GM21723 (cell line): ENCODE measurements at regions not wholly inside any gene's neighbourhood (a gene's known extent, or its start where the extent isn't known, plus 50 kb on each side); places are given as distances from the start of the nearest gene placed in this dataset.
A peak's percentile ranks its signal among the peaks of the same experiment; 100 is the strongest.

ENCODE experiments used
- ATAC-seq: cut with Tn5 transposase; IDR thresholded peaks from one replicate; pipeline ENCODE4 v1.9.1; 2021; ENCODE audit warnings: mild to moderate bottlenecking, moderate library complexity; ENCODE audit not compliant: unreplicated experiment

- no peak for ATAC-seq
These were observed 52.3 kb upstream of the SNTG2 start for GRCh38 chr2:898319-898718.

DNA sequence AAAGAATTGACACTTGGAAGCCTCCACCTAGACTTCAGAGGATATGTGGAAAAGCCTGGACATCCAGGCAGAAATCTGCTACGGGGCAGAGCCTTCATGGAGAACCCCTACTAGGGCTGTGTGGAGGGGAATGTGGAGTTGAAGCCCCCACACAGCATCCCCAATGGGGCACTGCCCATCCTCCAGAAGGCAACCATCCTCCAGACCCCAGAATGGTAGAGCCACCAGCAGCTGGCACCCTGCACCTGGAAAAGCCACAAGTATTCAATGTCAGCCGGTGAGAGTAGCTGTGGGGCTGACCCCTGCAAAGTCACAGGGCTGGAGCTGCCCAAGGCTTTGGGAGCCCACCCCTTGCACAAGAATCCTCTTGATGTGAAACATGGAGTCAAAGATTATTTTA is 53.6 kb upstream of the SNTG2 start:
- ATAC-seq: no peak

- no peak for ATAC-seq
These were observed 57.3 kb upstream of the SNTG2 start for GRCh38 chr2:893311-893710.

DNA sequence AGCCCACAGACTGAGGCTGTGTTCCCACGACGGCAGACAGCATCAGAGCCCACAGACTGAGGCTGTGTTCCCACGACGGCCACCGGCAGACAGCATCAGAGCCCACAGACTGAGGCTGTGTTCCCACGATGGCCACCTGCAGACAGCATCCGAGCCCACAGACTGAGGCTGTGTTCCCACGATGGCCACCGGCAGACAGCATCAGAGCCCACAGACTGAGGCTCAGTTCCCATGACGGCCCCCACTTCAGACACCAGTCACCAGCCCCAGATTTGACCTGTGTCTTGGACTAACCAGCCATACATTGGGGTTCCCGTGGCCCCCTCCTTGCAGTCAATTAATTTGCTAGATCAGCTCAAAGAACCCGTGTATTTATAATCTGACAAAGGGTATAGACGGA is 57.8 kb upstream of the SNTG2 start:
- ATAC-seq: no peak

DNA sequence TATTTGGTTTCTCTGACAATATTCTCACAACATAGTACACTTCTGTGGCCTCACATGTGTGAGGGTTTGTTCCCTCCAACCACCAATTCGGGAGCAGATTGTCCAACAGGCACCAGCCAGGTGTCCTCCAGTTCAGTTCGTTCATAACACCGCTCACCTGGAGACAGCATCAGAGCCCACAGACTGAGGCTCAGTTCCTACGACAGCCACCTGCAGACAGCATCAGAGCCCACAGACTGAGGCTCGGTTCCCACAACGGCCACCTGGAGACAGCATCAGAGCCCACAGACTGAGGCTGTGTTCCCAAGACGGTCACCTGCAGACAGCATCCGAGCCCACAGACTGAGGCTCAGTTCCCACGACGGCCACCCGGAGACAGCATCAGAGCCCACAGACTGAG is 58.2 kb upstream of the SNTG2 start:
- no peak for ATAC-seq

GRCh38 chr2:891734-892133 is 58.9 kb upstream of the SNTG2 start:
- no peak for ATAC-seq

DNA sequence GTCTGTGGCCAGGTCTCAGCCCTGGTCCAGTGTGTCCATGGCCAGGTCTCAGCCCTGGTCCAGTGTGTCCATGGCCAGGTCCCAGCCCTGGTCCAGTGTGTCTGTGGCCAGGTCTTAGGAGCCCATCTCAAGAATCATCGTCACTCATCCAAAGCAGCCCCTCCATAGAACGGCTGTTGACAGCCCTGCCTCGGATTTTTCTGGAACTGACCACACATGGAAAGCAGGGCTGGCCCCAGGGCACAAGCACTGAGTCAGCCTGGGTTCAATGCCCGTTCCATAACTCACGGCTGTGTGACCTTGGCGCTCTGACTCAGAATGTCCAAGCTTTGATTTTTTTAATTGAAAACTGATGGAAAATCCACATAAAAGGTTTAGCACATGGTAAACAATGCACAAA is 59.9 kb upstream of the SNTG2 start:
- ATAC-seq: no peak

GRCh38 chr2:890214-890613 is 60.4 kb upstream of the SNTG2 start:
- no peak for ATAC-seq

DNA sequence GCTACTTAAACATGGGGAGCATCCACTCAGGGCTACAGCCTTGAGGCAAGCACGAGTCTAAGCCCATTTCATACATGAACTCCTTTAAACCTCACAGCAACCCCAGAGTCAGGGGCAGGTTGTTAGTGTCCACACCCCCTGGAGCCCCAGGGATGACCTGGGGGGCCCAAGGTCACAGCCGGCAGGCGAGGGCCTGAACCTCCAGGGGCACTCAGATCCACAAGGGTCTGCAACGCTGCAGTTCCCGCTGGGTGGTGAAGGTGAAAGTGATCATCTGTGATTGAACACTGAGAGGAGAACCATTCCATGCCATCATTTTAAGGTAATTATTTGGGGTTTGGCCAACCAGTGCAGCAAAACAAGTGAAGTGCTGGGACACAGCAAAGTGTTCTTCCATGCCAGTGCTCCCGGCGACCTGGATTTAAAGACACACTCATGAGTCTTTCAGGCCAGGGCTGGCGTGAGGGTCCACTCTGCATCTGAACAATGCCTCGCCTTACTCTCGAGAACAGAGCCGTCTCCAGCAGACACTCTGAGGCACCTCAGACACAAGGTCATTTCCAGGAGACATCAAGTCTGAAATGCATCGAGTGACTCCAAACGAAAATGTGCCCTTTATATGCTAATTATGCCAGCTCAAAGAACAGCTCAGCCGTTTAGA is 61.6 kb upstream of the SNTG2 start:
- no peak for ATAC-seq

DNA sequence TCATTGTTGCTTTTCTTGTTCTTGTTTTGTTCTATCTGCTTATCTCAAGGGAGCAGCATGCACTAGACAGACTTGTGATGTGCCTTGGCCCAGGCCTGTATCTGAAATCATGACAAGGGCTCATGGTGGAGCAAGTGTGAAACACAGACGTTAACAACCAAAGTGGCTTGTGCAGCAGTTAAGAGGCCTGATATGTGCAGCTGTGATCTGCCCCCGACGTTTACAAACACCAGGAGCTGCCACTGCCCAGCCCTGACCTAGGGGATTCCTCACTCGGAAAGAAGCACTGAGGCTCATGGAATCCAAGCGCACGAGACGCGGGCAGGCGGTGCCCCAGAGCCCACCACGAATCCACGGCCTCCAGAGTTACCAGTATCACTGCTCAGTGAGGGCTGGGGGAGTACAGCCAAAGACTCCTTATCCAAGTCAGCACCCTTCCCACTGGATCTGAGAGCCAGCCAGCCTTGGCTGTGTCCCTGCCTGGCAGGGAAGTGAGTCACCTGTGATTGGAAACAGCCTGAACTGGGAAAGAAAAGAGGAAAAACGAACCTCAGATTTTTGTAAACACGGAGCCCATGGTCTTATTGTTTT is 62.3 kb upstream of the SNTG2 start:
- ATAC-seq: no peak

DNA sequence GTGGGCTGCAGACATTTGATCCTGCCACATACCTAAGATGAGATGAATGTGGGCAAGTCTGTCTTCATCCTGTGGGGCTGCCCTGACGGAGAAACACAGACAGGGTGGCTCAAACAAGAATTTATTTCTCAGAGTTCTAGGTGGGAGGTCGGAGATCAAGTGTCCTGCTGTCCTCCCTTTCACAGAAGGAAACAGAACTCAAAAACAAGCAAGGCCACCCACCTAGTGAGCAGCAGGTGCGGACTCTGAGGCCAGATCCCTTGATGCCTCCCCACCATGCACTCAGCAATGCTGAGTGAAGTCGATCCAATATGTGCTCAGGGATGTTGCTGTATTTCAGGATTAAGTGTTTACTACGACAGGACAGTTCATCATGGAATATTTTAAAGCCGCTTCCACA is 63.0 kb upstream of the SNTG2 start:
- ATAC-seq: no peak

GRCh38 chr2:886072-887022 is 64.3 kb upstream of the SNTG2 start:
- ATAC-seq: no peak

DNA sequence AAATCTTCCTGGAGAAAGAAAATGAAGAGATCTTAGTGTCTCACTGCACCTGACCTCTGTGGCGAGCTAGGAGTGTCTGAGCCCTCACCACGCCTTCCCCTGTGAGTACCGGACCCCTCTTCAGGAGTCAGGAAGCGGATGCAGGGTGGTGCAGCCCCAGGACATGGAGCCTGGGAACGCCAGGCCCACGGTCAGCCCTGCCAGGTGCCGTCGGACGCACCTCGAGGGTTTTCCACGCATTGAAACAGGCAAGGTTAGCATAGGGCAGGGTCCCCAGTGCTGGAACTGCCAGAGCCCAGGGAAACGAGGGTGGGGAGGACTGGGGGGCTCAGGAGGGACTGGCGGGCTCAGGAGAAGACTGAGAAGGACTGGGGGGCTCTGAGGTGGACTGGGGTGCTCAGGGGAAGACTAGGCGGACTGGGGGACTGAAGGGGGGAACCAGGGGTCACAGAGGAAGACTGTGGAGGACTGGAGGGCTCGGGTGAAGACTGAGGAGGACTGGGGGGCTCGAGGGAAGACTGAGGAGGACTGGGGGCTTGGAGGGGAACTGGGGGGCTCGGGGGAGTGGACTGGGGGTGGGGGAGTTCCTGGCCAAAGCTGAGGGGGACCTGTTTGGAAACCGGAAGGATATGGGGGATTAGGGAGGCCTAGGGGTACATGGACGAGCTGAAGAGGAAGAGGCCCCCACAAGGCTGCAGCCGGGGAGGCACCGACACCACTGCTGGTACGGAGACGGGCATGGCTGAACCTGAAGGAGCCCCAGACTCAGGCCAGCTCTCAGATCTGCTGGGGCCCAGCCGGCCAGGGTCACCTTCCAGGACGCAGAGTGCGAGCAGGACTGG is 65.2 kb upstream of the SNTG2 start:
- ATAC-seq: no peak

- no peak for ATAC-seq
These were observed 66.6 kb upstream of the SNTG2 start for GRCh38 chr2:883803-884748.

- ATAC-seq: no peak
These were observed 67.3 kb upstream of the SNTG2 start for GRCh38 chr2:883260-883802.

DNA sequence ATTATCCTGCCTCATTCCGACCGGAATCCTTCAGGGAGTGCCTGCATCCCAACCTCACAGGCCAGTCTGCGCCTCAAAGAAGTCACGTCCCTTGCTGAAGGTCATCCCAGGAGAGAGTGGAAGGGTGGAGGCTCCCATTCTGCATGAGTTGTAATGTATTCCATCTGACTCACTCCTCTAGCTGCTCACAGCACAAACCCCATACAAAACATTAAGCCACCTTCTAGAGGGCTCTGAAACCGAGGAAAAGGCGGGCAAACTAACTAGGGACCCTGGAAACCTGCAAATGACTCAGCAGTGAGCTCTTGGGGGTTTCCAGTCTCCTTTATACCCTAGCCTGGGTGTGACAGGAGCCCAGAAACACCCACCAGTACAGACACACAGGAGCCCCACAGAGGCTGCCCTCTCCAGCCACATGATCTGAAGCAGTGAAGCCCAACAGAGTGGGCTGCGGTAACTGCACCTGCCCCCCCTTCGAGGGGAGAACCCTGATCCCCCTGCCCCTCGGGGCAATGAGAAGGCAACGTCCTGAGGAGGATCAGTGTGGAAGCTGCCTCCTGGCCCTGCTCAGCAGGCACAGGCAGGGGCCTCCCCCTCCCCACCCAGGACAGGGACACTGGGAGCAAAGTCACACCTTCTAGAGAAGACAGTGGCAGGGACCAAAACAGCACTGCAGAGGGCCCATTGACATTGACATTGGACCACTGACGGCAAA is 69.3 kb upstream of the SNTG2 start:
- peak; percentile 92 for ATAC-seq

DNA sequence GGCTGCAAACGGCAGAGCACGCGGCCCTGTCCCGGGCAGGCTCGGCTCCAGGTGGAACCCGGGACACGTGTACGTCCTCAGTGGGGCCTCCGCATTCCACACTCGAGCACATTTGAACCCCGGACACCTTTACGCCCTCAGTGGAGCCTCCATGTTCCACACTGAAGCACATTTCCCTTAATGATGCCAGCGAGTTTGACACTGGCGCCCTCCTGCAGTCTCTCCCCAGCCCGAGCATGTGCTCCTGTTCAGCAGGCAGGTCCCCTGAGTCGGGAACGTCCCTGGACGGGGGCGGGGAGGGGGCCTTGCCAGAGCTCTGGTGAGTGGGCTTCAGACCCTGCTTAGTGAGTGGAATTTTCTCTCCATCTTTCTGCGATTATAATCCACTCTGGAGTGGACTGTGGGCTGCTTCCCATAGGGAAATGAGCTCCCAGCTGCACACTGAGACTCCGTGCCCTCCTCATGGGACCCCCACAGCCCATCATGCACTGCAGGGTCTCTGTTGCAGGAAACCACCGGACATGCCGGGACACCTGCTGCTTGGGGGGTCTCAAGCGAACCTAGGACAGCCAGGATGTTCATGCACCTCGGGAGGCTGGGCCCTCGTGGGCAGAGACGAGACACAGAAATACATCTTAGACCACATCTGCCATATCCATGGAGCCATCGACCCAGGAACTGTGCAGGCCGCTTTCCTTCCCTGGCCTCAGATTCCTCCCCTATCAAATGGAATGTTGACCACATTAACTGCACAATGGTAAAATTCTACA is 70.3 kb upstream of the SNTG2 start:
- no peak for ATAC-seq

DNA sequence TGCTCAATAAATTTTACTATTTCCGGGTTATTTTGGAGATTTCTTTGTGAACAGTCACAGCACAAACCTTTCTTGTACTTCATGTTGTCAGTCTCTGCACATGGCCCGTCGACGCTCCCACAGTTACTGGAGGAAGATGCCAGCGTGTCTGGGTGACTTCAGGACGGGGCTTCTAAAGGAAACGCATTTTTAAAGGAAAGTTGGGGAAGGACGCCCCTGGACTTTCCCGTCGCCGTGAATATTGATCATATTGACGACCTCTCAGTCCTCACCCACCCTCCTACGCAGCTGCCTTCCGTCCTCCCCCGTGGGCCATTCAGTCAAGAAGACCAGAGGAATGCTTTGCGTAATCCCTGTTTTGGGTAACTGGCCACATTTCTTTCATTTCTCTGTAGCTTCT is 71.1 kb upstream of the SNTG2 start:
- ATAC-seq: no peak
